ENCODE measurements at regions not wholly inside any gene's neighbourhood (a gene's known extent, or its start where the extent isn't known, plus 50 kb on each side); places are given as distances from the start of the nearest gene placed in this dataset.

- no peak for TF ChIP-seq EZH2phosphoT487 (IDR thresholded peaks at IDR 0.05)
- TF ChIP-seq, protein P1, sequence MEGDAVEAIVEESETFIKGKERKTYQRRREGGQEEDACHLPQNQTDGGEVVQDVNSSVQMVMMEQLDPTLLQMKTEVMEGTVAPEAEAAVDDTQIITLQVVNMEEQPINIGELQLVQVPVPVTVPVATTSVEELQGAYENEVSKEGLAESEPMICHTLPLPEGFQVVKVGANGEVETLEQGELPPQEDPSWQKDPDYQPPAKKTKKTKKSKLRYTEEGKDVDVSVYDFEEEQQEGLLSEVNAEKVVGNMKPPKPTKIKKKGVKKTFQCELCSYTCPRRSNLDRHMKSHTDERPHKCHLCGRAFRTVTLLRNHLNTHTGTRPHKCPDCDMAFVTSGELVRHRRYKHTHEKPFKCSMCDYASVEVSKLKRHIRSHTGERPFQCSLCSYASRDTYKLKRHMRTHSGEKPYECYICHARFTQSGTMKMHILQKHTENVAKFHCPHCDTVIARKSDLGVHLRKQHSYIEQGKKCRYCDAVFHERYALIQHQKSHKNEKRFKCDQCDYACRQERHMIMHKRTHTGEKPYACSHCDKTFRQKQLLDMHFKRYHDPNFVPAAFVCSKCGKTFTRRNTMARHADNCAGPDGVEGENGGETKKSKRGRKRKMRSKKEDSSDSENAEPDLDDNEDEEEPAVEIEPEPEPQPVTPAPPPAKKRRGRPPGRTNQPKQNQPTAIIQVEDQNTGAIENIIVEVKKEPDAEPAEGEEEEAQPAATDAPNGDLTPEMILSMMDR (IDR thresholded peaks at IDR 0.05): no peak
These were observed 77.0 kb upstream of the TMEM72 start for GRCh38 chr10:44834131-44834530.
